Stimulated activated naive CD8-positive, alpha-beta T cell treated with anti-CD3 and anti-CD28 coated beads, Interleukin-15, amount 100 ng/mL, for 72 hours (primary cell): ENCODE measurements at regions not wholly inside any gene's neighbourhood (a gene's known extent, or its start where the extent isn't known, plus 50 kb on each side); places are given as distances from the start of the nearest gene placed in this dataset.

Experiments
- ATAC-seq: fragments of 150-1000 bp; cut with Tn5 transposase; 2 replicates; pipeline ENCODE4 v1.10.0; 2021; ENCODE audit warnings: mild to moderate bottlenecking, moderate library complexity
- DNase-seq, 2 donors: peaks; one replicate each; pipeline ENCODE4 v3.0.0; 2021 to 2022
- H3K27ac Mint-ChIP-seq, 2 donors: one replicate each; pipeline ENCODE4 v1.8.0; 2022; ENCODE audit warnings: mild to moderate bottlenecking in 2 of 2, mixed read lengths in 2 of 2, moderate library complexity in 2 of 2
- H3K27me3 Mint-ChIP-seq: one replicate; pipeline ENCODE4 v1.8.0; 2022; ENCODE audit warnings: mixed read lengths
- H3K4me1 Mint-ChIP-seq: one replicate; pipeline ENCODE4 v1.8.0; 2022; ENCODE audit warnings: mild to moderate bottlenecking, mixed read lengths
- H3K4me3 Mint-ChIP-seq, 2 donors: one replicate each; pipeline ENCODE4 v1.8.0; 2022; ENCODE audit warnings: mild to moderate bottlenecking in 2 of 2, mixed read lengths in 2 of 2, moderate library complexity in 1 of 2
- H3K9me3 Mint-ChIP-seq, 2 donors: one replicate each; pipeline ENCODE4 v1.8.0; 2022; ENCODE audit warnings: mixed read lengths in 2 of 2

DNA sequence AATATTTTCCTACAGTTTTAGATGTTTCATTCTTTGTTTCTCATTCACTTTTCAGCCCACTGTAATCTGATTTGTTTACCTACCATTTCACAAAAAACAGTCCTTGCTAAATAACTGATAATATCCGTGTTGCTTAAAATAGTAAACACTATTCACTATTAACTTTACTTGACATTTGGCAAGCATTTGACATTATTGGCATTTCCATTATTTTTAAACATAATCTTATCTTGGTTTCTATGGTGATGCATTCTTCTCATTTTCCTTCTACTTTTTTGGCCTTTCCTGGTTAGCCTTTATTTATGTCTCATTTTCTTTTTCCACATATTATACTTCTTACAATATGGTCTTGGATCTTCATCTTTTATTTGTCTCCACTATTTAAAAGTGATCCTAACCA lies 715.3 kb downstream of the DNAJB9 start:
- DNase-seq (no peak), ATAC-seq (no peak)
- Mint-ChIP-seq H3K9me3 (peaks cover 12 to 21% of the 10 kb centered on the region in 2 donors), H3K27ac (no peak overlapping the region), H3K4me1 (no peaks in the 10 kb centered on the region), H3K27me3 (no peaks in the 10 kb centered on the region), H3K4me3 (no peak overlapping the region)

DNA sequence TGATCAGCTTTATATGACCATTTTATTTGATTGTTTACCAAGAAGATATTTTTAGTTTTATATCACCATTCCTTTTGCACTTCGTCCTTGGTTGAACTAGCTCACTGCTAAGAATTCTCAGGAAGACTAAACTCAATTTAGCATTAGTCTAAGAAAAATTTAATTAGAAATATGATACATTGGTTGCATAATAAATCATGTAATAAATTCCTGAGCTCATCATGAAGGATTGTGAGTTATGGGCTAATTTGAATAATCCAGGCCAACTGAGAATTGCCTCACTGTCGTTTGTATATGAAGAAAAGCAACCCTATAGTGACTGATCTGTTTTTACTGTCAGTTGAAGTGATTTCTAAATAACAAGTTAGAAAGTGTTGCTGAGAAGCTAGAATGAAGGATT lies 725.5 kb downstream of the DNAJB9 start:
- no peak for DNase-seq
- Mint-ChIP-seq H3K9me3 (peaks cover 0 to 5% of the 10 kb centered on the region in 2 donors), H3K27ac (no peak overlapping the region), H3K4me1 (no peaks in the 10 kb centered on the region), H3K27me3 (no peaks in the 10 kb centered on the region), H3K4me3 (no peak overlapping the region)
- no peak for ATAC-seq

- Mint-ChIP-seq H3K27ac (no peak overlapping the region), H3K9me3 (peaks cover 11 to 37% of the 10 kb centered on the region in 2 donors), H3K27me3 (no peaks in the 10 kb centered on the region), H3K4me1 (no peaks in the 10 kb centered on the region), H3K4me3 (no peak overlapping the region)
- DNase-seq: no peak
- ATAC-seq: no peak
Measured at GRCh38 chr7:109308816-109309215, 739.1 kb downstream of the DNAJB9 start.

- ATAC-seq (no peak), DNase-seq (no peak)
- H3K27ac Mint-ChIP-seq: peak overlapping the region in 1 of 2 donors; percentile 27
- no peaks in the 10 kb centered on the region for H3K27me3 Mint-ChIP-seq
- H3K4me1 Mint-ChIP-seq: no peaks in the 10 kb centered on the region
- no peak overlapping the region for H3K4me3 Mint-ChIP-seq
- H3K9me3 Mint-ChIP-seq: peaks cover 12 to 37% of the 10 kb centered on the region in 2 donors
Measured at GRCh38 chr7:109309790-109310189, 740.1 kb downstream of the DNAJB9 start.

GRCh38 chr7:109318136-109318535 lies 748.5 kb downstream of the DNAJB9 start:
- no peak overlapping the region for H3K27ac Mint-ChIP-seq
- no peak for DNase-seq
- H3K27me3 Mint-ChIP-seq: no peaks in the 10 kb centered on the region
- ATAC-seq: no peak
- no peak overlapping the region for H3K4me3 Mint-ChIP-seq
- H3K9me3 Mint-ChIP-seq: peaks cover 0 to 4% of the 10 kb centered on the region in 2 donors
- H3K4me1 Mint-ChIP-seq: no peaks in the 10 kb centered on the region

DNA sequence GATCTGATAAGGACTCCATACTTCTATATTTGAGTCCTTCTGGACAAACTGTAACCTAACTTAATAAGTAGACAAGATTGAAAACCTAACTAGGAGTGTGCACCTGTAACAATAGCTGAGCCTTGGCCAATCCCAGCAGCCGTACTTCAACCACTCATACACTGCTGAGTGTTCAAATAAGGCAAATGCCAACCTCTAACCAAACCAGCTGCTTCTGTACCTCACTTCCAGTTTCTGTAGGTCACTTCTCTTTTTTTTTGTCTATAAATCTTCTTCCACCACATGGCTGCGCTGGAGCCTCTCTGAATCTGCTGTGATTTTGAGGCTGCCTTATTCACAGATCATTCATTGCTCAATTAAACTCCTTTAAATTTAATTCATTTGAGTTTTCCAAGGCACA lies 753.2 kb downstream of the DNAJB9 start:
- ATAC-seq (no peak), DNase-seq (no peak)
- Mint-ChIP-seq H3K4me3 (no peak overlapping the region), H3K27ac (no peak overlapping the region), H3K27me3 (no peaks in the 10 kb centered on the region), H3K4me1 (no peaks in the 10 kb centered on the region), H3K9me3 (no peaks in the 10 kb centered on the region)

DNA sequence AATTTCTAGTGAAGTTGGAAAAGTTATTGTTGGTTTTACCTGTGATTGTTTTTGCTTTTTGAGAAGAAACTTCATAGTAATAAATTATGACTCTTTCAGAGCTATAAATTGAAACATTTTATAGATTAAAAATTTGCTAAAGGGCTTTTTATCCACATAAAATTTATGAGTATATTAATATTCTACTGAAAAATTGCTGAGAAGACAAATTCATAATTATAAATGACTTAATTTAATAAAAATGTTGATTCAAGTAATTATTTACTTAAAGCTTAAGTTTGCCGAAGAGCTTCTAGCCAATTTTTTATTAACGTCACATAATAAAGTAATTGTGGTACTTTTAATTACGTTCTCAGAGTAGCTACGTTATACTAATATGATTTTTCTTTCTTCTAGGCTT lies 761.7 kb downstream of the DNAJB9 start:
- Mint-ChIP-seq H3K27me3 (no peaks in the 10 kb centered on the region), H3K9me3 (peaks cover 7 to 15% of the 10 kb centered on the region in 2 donors), H3K27ac (no peak overlapping the region), H3K4me3 (no peak overlapping the region), H3K4me1 (no peaks in the 10 kb centered on the region)
- no peak for ATAC-seq
- DNase-seq: no peak

DNA sequence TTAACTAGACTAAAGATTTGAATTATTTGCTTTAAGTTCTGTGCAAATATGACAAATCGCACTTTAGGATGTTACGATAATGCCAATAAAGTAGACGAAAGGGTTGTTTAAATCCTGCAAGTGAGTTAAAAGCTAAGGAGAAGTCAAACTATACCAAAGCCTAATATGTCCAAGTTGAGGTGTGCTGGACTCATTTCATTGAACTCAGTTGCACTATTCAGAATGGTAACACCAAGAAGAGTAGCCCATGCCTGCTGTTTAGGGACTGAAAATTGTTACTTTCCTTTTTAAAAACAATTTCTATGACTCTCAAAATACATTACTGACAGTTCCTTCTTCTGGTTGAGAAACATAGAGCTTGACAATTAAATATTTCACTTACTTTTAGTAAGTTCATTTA lies 766.3 kb downstream of the DNAJB9 start:
- DNase-seq: no peak
- Mint-ChIP-seq H3K4me3 (no peak overlapping the region), H3K27me3 (no peaks in the 10 kb centered on the region), H3K9me3 (no peaks in the 10 kb centered on the region), H3K27ac (no peak overlapping the region), H3K4me1 (no peaks in the 10 kb centered on the region)
- no peak for ATAC-seq

- no peaks in the 10 kb centered on the region for H3K27me3 Mint-ChIP-seq
- no peaks in the 10 kb centered on the region for H3K4me1 Mint-ChIP-seq
- DNase-seq: no peak
- H3K4me3 Mint-ChIP-seq: no peak overlapping the region
- H3K27ac Mint-ChIP-seq: no peak overlapping the region
- no peaks in the 10 kb centered on the region for H3K9me3 Mint-ChIP-seq
- ATAC-seq: no peak
Measured at GRCh38 chr7:109336531-109336930, 766.9 kb downstream of the DNAJB9 start.

GRCh38 chr7:109343678-109344077 lies 774.0 kb downstream of the DNAJB9 start:
- no peak for ATAC-seq
- Mint-ChIP-seq H3K4me1 (no peaks in the 10 kb centered on the region), H3K27me3 (no peaks in the 10 kb centered on the region), H3K9me3 (peaks cover 0 to 4% of the 10 kb centered on the region in 2 donors), H3K4me3 (no peak overlapping the region), H3K27ac (no peak overlapping the region)
- DNase-seq: no peak

DNA sequence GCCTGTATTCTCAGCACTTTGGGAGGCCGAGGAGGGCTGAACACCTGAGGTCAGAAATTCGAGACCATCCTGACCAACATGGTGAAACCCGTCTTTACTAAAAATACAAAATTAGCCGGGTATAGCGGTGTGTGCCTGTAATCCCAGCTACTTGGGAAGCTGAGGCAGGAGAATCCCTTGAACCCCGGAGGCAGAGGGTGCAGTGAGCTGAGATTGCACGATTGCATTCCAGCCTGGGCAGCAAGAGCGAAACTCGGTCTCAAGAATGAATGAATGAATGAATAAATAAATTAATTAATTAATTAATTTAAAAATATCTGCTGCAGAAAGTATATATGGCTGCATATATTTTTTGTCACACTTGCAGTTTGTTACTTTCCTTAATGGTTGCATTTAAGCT lies 781.8 kb downstream of the DNAJB9 start:
- Mint-ChIP-seq H3K9me3 (peaks cover 0 to 3% of the 10 kb centered on the region in 2 donors), H3K4me3 (no peak overlapping the region), H3K27me3 (no peaks in the 10 kb centered on the region), H3K27ac (no peak overlapping the region), H3K4me1 (no peaks in the 10 kb centered on the region)
- DNase-seq (no peak), ATAC-seq (no peak)

GRCh38 chr7:109354000-109354399 lies 784.3 kb downstream of the DNAJB9 start:
- ATAC-seq: no peak

DNA sequence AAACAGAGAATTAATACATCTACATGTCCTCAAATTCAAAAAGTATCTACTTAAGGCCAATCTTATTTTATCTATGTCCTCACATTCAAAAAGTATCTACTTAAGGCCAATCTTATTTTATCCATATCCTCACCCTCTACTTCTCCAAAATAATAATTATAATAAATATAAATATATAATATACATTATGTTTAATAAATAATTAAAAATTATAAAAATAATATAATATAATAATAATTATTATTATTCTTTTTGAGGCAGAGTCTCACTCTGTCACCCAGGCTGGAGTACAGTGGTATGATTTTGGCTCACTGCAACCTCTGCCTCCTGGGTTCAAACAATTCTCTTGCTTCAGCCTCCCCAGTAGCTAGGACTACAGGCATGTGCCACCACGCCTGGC lies 784.9 kb downstream of the DNAJB9 start:
- no peaks in the 10 kb centered on the region for H3K4me1 Mint-ChIP-seq
- H3K27me3 Mint-ChIP-seq: no peaks in the 10 kb centered on the region
- no peak overlapping the region for H3K4me3 Mint-ChIP-seq
- ATAC-seq (no peak), DNase-seq (no peak)
- H3K9me3 Mint-ChIP-seq: peaks cover 0 to 3% of the 10 kb centered on the region in 2 donors
- H3K27ac Mint-ChIP-seq: no peak overlapping the region

More at GRCh38 chr7:109354000-109354399, 784.3 kb downstream of the DNAJB9 start:
- Mint-ChIP-seq H3K27ac (no peak overlapping the region), H3K4me3 (no peak overlapping the region), H3K4me1 (no peaks in the 10 kb centered on the region), H3K9me3 (peaks cover 0 to 3% of the 10 kb centered on the region in 2 donors), H3K27me3 (no peaks in the 10 kb centered on the region)
- no peak for DNase-seq

DNA sequence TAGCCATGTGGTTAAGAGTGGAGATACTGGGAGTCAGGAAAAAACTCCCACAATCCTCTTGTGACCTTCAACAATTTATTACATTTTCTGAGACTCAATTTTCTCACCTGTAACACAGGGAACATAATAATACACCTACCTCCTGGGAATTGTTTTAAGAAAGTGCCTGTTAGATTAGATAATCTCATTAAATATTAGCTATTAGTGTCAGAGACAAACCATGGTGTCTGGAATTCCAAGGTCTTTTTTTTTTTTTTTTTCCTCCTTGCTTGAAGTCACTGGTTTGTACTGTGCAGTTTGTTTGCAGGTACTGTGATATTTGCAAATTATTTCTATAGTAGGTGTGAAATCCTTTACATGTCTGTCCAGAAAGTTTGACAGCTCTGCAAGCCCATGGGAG lies 806.1 kb downstream of the DNAJB9 start:
- no peaks in the 10 kb centered on the region for H3K4me1 Mint-ChIP-seq
- no peaks in the 10 kb centered on the region for H3K27me3 Mint-ChIP-seq
- peaks cover 0 to 17% of the 10 kb centered on the region in 2 donors for H3K9me3 Mint-ChIP-seq
- no peak overlapping the region for H3K27ac Mint-ChIP-seq
- ATAC-seq (no peak), DNase-seq (no peak)
- H3K4me3 Mint-ChIP-seq: no peak overlapping the region

DNA sequence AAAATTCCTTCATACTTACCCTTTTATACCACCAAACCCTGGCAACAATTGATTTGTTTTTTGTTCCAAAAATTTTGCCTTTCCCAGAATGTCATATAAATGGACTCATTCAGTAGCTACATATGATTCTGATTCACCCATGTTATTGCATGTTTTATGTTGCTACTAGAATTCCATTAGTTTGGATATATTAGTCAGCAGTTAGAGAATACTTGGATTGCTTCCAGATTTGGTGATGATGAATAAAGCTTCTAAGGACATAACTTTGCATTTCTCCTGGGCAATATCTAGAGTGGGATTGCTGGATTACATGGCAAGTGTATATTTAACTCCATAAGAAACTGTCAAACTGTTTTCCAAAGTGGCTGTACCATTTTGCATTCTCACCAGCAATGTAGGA lies 806.9 kb downstream of the DNAJB9 start:
- ATAC-seq: no peak
- no peak overlapping the region for H3K27ac Mint-ChIP-seq

GRCh38 chr7:109377076-109377884 lies 807.6 kb downstream of the DNAJB9 start:
- Mint-ChIP-seq H3K9me3 (peaks cover 0 to 17% of the 10 kb centered on the region in 2 donors), H3K4me3 (no peak overlapping the region), H3K4me1 (no peaks in the 10 kb centered on the region), H3K27me3 (no peaks in the 10 kb centered on the region), H3K27ac (no peak overlapping the region)
- DNase-seq (no peak), ATAC-seq (no peak)

More for the DNA sequence above, 806.9 kb downstream of the DNAJB9 start:
- Mint-ChIP-seq H3K4me1 (no peaks in the 10 kb centered on the region), H3K9me3 (peaks cover 0 to 17% of the 10 kb centered on the region in 2 donors), H3K27me3 (no peaks in the 10 kb centered on the region), H3K4me3 (no peak overlapping the region)
- no peak for DNase-seq

GRCh38 chr7:109386959-109387358 lies 817.3 kb downstream of the DNAJB9 start:
- H3K4me3 Mint-ChIP-seq: no peak overlapping the region
- H3K27ac Mint-ChIP-seq: no peak overlapping the region
- DNase-seq (no peak), ATAC-seq (no peak)
- H3K4me1 Mint-ChIP-seq: no peaks in the 10 kb centered on the region
- no peaks in the 10 kb centered on the region for H3K27me3 Mint-ChIP-seq
- peaks cover 3 to 7% of the 10 kb centered on the region in 2 donors for H3K9me3 Mint-ChIP-seq
